ENCODE measurements at regions not wholly inside any gene's neighbourhood (a gene's known extent, or its start where the extent isn't known, plus 50 kb on each side); places are given as distances from the start of the nearest gene placed in this dataset.

- H3K27ac ChIP-seq (ENCODE audit: insufficient read depth, low read length, poor library complexity, severe bottlenecking): no peak overlapping the region
These were observed 144.0 kb upstream of the RET start for GRCh38 chr10:42932735-42933447.

DNA sequence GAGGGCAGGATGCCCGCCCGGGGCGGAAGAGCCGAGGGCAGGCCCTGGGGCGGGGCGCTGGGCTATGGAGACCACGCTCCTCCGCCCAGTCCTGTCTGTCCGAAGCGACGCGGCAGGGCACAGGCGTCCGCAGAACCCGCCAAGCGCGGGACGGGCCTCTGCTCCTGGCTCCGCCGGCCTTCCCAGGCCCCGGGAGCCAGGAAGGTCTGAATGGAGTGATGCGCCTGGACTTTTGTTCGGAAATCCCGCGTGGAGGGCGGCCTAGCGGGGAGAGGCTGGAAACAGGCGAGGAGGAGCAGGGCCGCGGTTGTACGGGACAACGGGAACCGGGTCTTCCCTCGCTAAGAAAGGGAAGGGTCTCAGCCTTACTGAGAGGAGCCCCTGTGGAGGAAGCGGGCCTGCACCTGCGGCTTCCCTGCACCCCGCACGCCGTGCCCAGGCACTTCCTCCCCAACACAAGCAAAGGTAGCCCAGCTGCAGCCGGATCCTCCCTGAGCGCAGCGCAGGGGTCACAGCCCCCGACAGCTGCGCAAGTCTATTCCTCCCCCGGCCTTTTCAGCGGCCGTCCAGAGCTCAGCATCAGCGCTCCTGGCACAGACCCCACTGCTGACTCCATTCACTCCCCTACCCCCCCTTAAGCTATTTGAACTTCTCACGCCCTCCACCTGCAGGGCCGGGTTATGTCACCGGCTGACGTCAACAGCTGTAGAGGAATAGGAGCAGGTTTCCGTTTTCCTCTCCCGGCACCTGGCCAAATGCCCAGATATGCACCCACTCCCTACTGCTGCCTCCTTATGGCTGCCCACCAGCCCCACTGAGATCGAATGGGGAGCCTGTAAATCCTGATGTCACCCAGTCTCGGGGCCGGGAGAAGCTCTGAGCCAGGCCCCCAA, 143.2 kb upstream of the RET start:
- Histone ChIP-seq H3K27ac (ENCODE audit: insufficient read depth, low read length, poor library complexity, severe bottlenecking) (no peak overlapping the region), H3K9me3 (ENCODE audit: control insufficient read depth, low read length) (no peaks in the 10 kb centered on the region), H3K4me3 (ENCODE audit: insufficient read depth, low read depth, low read length, poor library complexity, severe bottlenecking) (peak overlapping the region; percentile 48), H3K4me1 (ENCODE audit: control insufficient read depth, insufficient read depth, low read length, poor library complexity, severe bottlenecking) (no peaks in the 10 kb centered on the region), H3K27me3 (replicated peaks; ENCODE audit: control insufficient read depth, insufficient read depth, low read length, poor library complexity, severe bottlenecking) (peaks cover 4% of the 10 kb centered on the region), H3K36me3 (ENCODE audit: control insufficient read depth, insufficient read depth, low read length) (no peaks in the 10 kb centered on the region)
- DNase-seq: peak in 1 of 3 donors; percentile 7

More at GRCh38 chr10:42932735-42933447, 144.0 kb upstream of the RET start:
- Histone ChIP-seq H3K36me3 (ENCODE audit: control insufficient read depth, insufficient read depth, low read length) (no peaks in the 10 kb centered on the region), H3K4me3 (ENCODE audit: insufficient read depth, low read depth, low read length, poor library complexity, severe bottlenecking) (peak overlapping the region; percentile 48), H3K9me3 (ENCODE audit: control insufficient read depth, low read length) (no peaks in the 10 kb centered on the region), H3K4me1 (ENCODE audit: control insufficient read depth, insufficient read depth, low read length, poor library complexity, severe bottlenecking) (no peaks in the 10 kb centered on the region), H3K27me3 (replicated peaks; ENCODE audit: control insufficient read depth, insufficient read depth, low read length, poor library complexity, severe bottlenecking) (peaks cover 4% of the 10 kb centered on the region)
- DNase-seq: no peak

DNA sequence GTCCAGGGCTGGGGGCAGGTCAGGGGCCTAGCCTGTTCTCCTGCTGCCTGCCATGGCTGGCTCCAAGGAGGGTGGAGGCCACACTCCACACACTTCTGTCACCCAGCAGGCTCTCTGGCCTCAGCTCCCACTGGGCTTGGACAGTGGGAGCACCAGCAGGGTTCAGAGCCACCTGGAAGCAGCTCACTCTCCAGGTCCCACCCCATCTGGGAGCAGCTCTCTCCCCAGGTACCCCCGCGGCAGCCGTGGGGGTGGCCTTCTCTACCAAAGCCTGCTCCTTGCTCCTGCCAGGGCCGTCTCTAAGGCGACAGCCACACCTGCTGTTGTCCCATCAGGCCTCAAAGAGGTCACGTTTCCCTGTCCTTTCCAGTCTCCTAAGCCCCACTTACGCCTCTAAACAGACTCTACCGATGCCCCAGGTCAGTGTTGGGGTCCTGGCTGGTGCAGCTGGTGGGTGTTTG, 142.5 kb upstream of the RET start:
- Histone ChIP-seq H3K4me1 (ENCODE audit: control insufficient read depth, insufficient read depth, low read length, poor library complexity, severe bottlenecking) (no peaks in the 10 kb centered on the region), H3K27me3 (replicated peaks; ENCODE audit: control insufficient read depth, insufficient read depth, low read length, poor library complexity, severe bottlenecking) (peaks cover 4% of the 10 kb centered on the region), H3K4me3 (ENCODE audit: insufficient read depth, low read depth, low read length, poor library complexity, severe bottlenecking) (no peak overlapping the region), H3K36me3 (ENCODE audit: control insufficient read depth, insufficient read depth, low read length) (no peaks in the 10 kb centered on the region), H3K27ac (ENCODE audit: insufficient read depth, low read length, poor library complexity, severe bottlenecking) (no peak overlapping the region), H3K9me3 (ENCODE audit: control insufficient read depth, low read length) (no peaks in the 10 kb centered on the region)
- DNase-seq: no peak

GRCh38 chr10:42934842-42935241, 142.0 kb upstream of the RET start:
- no peak for DNase-seq
- H3K27me3 ChIP-seq (replicated peaks; ENCODE audit: control insufficient read depth, insufficient read depth, low read length, poor library complexity, severe bottlenecking): peaks cover 4% of the 10 kb centered on the region

GRCh38 chr10:42935466-42935865, 141.4 kb upstream of the RET start:
- H3K27ac ChIP-seq (ENCODE audit: insufficient read depth, low read length, poor library complexity, severe bottlenecking): no peak overlapping the region
- H3K4me3 ChIP-seq (ENCODE audit: insufficient read depth, low read depth, low read length, poor library complexity, severe bottlenecking): no peak overlapping the region
- no peaks in the 10 kb centered on the region for H3K36me3 ChIP-seq (ENCODE audit: control insufficient read depth, insufficient read depth, low read length)
- H3K9me3 ChIP-seq (ENCODE audit: control insufficient read depth, low read length): no peaks in the 10 kb centered on the region
- H3K27me3 ChIP-seq (replicated peaks; ENCODE audit: control insufficient read depth, insufficient read depth, low read length, poor library complexity, severe bottlenecking): peaks cover 4% of the 10 kb centered on the region
- H3K4me1 ChIP-seq (ENCODE audit: control insufficient read depth, insufficient read depth, low read length, poor library complexity, severe bottlenecking): no peaks in the 10 kb centered on the region
- DNase-seq: no peak

More at GRCh38 chr10:42934842-42935241, 142.0 kb upstream of the RET start:
- Histone ChIP-seq H3K9me3 (ENCODE audit: control insufficient read depth, low read length) (no peaks in the 10 kb centered on the region), H3K4me3 (ENCODE audit: insufficient read depth, low read depth, low read length, poor library complexity, severe bottlenecking) (no peak overlapping the region), H3K4me1 (ENCODE audit: control insufficient read depth, insufficient read depth, low read length, poor library complexity, severe bottlenecking) (no peaks in the 10 kb centered on the region), H3K36me3 (ENCODE audit: control insufficient read depth, insufficient read depth, low read length) (no peaks in the 10 kb centered on the region), H3K27ac (ENCODE audit: insufficient read depth, low read length, poor library complexity, severe bottlenecking) (no peak overlapping the region)

DNA sequence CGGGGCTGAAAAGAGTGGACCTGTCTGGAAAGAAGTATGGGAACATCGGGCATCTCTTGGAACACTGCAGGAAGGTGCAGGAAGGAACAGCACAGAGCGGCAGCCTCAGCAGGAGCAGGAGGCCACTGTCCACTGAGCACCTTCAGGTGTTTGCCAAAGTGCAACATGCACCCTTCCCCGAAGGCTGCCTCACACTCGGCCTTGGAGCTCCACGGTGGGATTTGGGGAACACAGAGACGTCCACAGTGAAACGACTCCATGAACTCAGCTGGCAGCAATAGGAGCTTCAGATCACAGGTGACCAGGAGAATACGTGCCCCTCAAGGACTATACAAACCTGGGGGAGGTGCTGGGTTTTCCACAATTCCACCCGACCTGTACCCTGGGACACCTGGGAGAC, 140.3 kb upstream of the RET start:
- Histone ChIP-seq H3K4me1 (ENCODE audit: control insufficient read depth, insufficient read depth, low read length, poor library complexity, severe bottlenecking) (no peaks in the 10 kb centered on the region), H3K9me3 (ENCODE audit: control insufficient read depth, low read length) (no peaks in the 10 kb centered on the region), H3K36me3 (ENCODE audit: control insufficient read depth, insufficient read depth, low read length) (no peaks in the 10 kb centered on the region), H3K4me3 (ENCODE audit: insufficient read depth, low read depth, low read length, poor library complexity, severe bottlenecking) (no peak overlapping the region), H3K27ac (ENCODE audit: insufficient read depth, low read length, poor library complexity, severe bottlenecking) (no peak overlapping the region), H3K27me3 (replicated peaks; ENCODE audit: control insufficient read depth, insufficient read depth, low read length, poor library complexity, severe bottlenecking) (peaks cover 4% of the 10 kb centered on the region)
- no peak for DNase-seq

- Histone ChIP-seq H3K27ac (ENCODE audit: insufficient read depth, low read length, poor library complexity, severe bottlenecking) (no peak overlapping the region), H3K36me3 (ENCODE audit: control insufficient read depth, insufficient read depth, low read length) (no peaks in the 10 kb centered on the region), H3K4me3 (ENCODE audit: insufficient read depth, low read depth, low read length, poor library complexity, severe bottlenecking) (no peak overlapping the region), H3K9me3 (ENCODE audit: control insufficient read depth, low read length) (no peaks in the 10 kb centered on the region), H3K27me3 (replicated peaks; ENCODE audit: control insufficient read depth, insufficient read depth, low read length, poor library complexity, severe bottlenecking) (no peaks in the 10 kb centered on the region), H3K4me1 (ENCODE audit: control insufficient read depth, insufficient read depth, low read length, poor library complexity, severe bottlenecking) (no peaks in the 10 kb centered on the region)
- no peak for DNase-seq
These were observed 139.8 kb upstream of the RET start for GRCh38 chr10:42937048-42937447.

- Histone ChIP-seq H3K4me1 (ENCODE audit: control insufficient read depth, insufficient read depth, low read length, poor library complexity, severe bottlenecking) (no peaks in the 10 kb centered on the region), H3K4me3 (ENCODE audit: insufficient read depth, low read depth, low read length, poor library complexity, severe bottlenecking) (no peak overlapping the region), H3K27ac (ENCODE audit: insufficient read depth, low read length, poor library complexity, severe bottlenecking) (no peak overlapping the region), H3K36me3 (ENCODE audit: control insufficient read depth, insufficient read depth, low read length) (no peaks in the 10 kb centered on the region), H3K27me3 (replicated peaks; ENCODE audit: control insufficient read depth, insufficient read depth, low read length, poor library complexity, severe bottlenecking) (no peaks in the 10 kb centered on the region), H3K9me3 (ENCODE audit: control insufficient read depth, low read length) (no peaks in the 10 kb centered on the region)
- DNase-seq: no peak
These were observed 139.2 kb upstream of the RET start for GRCh38 chr10:42937649-42938180.

DNA sequence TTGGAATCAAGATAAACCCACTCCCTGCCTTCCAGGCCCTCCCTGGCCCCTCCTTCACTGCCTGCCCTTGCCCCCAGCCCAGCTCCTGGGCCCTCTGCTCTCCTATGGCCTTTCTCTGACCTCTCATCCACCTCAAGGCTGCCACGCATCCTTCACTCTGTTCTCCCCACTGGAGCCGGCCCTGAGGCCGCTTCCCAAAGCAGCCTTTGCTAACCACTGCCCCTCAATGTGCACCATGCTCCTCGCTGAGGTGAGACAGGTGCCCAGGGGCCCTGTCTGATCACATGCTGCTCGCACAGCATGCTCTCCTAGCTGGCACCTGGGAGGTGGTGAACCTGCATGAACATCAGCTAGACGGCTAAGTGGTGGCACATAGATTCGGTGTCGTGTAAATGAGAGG, 138.5 kb upstream of the RET start:
- no peak for DNase-seq
- H3K9me3 ChIP-seq (ENCODE audit: control insufficient read depth, low read length): no peaks in the 10 kb centered on the region
- H3K27me3 ChIP-seq (replicated peaks; ENCODE audit: control insufficient read depth, insufficient read depth, low read length, poor library complexity, severe bottlenecking): no peaks in the 10 kb centered on the region
- no peaks in the 10 kb centered on the region for H3K36me3 ChIP-seq (ENCODE audit: control insufficient read depth, insufficient read depth, low read length)
- no peaks in the 10 kb centered on the region for H3K4me1 ChIP-seq (ENCODE audit: control insufficient read depth, insufficient read depth, low read length, poor library complexity, severe bottlenecking)
- no peak overlapping the region for H3K4me3 ChIP-seq (ENCODE audit: insufficient read depth, low read depth, low read length, poor library complexity, severe bottlenecking)
- H3K27ac ChIP-seq (ENCODE audit: insufficient read depth, low read length, poor library complexity, severe bottlenecking): no peak overlapping the region

- Histone ChIP-seq H3K4me3 (ENCODE audit: insufficient read depth, low read depth, low read length, poor library complexity, severe bottlenecking) (no peak overlapping the region), H3K9me3 (ENCODE audit: control insufficient read depth, low read length) (no peaks in the 10 kb centered on the region)
These were observed 137.6 kb upstream of the RET start for GRCh38 chr10:42939237-42939636.

More at GRCh38 chr10:42939237-42939636, 137.6 kb upstream of the RET start:
- Histone ChIP-seq H3K27me3 (replicated peaks; ENCODE audit: control insufficient read depth, insufficient read depth, low read length, poor library complexity, severe bottlenecking) (no peaks in the 10 kb centered on the region), H3K36me3 (ENCODE audit: control insufficient read depth, insufficient read depth, low read length) (no peaks in the 10 kb centered on the region), H3K27ac (ENCODE audit: insufficient read depth, low read length, poor library complexity, severe bottlenecking) (no peak overlapping the region), H3K4me1 (ENCODE audit: control insufficient read depth, insufficient read depth, low read length, poor library complexity, severe bottlenecking) (no peaks in the 10 kb centered on the region)
- no peak for DNase-seq

Data from effector memory CD4-positive, alpha-beta T cell (primary cell).